ENCODE measurements at regions not wholly inside any gene's neighbourhood (a gene's known extent, or its start where the extent isn't known, plus 50 kb on each side); places are given as distances from the start of the nearest gene placed in this dataset.

DNA sequence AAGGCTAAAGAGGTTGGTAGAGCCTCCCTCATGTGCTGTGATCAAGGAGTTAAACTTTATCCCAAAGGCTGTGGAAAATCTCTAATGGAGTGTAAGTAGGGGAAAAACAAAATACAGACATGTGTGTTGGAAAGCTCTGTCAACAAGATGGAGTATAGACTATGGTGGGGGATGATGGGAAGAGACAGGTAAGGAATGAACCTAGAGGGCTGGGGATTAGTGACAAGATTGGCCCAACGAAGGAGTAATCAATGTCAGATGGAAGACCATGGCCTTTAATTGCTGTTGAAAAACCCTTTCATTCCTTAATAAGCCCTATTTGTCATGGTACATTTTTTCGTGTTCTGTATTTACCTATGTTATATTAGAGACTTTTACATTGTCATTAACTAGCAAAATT, 278.6 kb downstream of the SQOR start:
- Histone ChIP-seq H3K4me3 (ENCODE audit: low read length) (no peak overlapping the region), H3K27me3 (ENCODE audit: control insufficient read depth in 2 of 2, insufficient read depth in 2 of 2, low read length in 2 of 2) (no peaks in the 10 kb centered on the region), H3K9me3 (ENCODE audit: control insufficient read depth in 2 of 3, low read length in 3 of 3) (no peaks in the 10 kb centered on the region), H3K27ac (ENCODE audit: low read depth, low read length) (no peak overlapping the region), H3K36me3 (ENCODE audit: control insufficient read depth in 2 of 3, insufficient read depth in 3 of 3, low read length in 3 of 3) (no peaks in the 10 kb centered on the region), H3K4me1 (ENCODE audit: control insufficient read depth in 2 of 2, insufficient read depth in 2 of 2, low read length in 2 of 2) (no peaks in the 10 kb centered on the region)
- DNase-seq (no peak), ATAC-seq (no peak)
- H3K4me3 Mint-ChIP-seq: no peak overlapping the region
- H3K36me3 Mint-ChIP-seq: no peaks in the 10 kb centered on the region
- H3K27ac Mint-ChIP-seq: no peak overlapping the region
- no peaks in the 10 kb centered on the region for H3K4me1 Mint-ChIP-seq
- ChIA-PET CTCF (no interaction called here), POLR2A (no interaction called here)
- intact Hi-C loops (cut with micrococcal nuclease): no loop called here
- H3K27me3 Mint-ChIP-seq: peaks cover 0 to 18% (median 5%) of the 10 kb centered on the region in 5 donors
- H3K9me3 Mint-ChIP-seq: peaks cover 0 to 20% (median 6%) of the 10 kb centered on the region in 11 donors

- Mint-ChIP-seq H3K27ac (no peak overlapping the region), H3K36me3 (no peaks in the 10 kb centered on the region), H3K4me1 (no peaks in the 10 kb centered on the region), H3K4me3 (no peak overlapping the region), H3K27me3 (peaks cover 0 to 19% (median 5%) of the 10 kb centered on the region in 5 donors), H3K9me3 (peaks cover 0 to 13% (median 4%) of the 10 kb centered on the region in 11 donors)
- ATAC-seq (no peak), DNase-seq (no peak)
- ChIA-PET CTCF (no interaction called here), POLR2A (no interaction called here)
- H3K27me3 ChIP-seq (ENCODE audit: control insufficient read depth in 2 of 2, insufficient read depth in 2 of 2, low read length in 2 of 2): no peaks in the 10 kb centered on the region
- H3K4me3 ChIP-seq (ENCODE audit: low read length): no peak overlapping the region
- H3K36me3 ChIP-seq (ENCODE audit: control insufficient read depth in 2 of 3, insufficient read depth in 3 of 3, low read length in 3 of 3): no peaks in the 10 kb centered on the region
- H3K27ac ChIP-seq (ENCODE audit: low read depth, low read length): no peak overlapping the region
- intact Hi-C loops (cut with micrococcal nuclease): no loop called here
- no peaks in the 10 kb centered on the region for H3K4me1 ChIP-seq (ENCODE audit: control insufficient read depth in 2 of 2, insufficient read depth in 2 of 2, low read length in 2 of 2)
- H3K9me3 ChIP-seq (ENCODE audit: control insufficient read depth in 2 of 3, low read length in 3 of 3): no peaks in the 10 kb centered on the region
These were observed 279.6 kb downstream of the SQOR start for GRCh38 chr15:45914425-45914824.

- Mint-ChIP-seq H3K9me3 (peaks cover 0 to 7% (median 0%) of the 10 kb centered on the region in 11 donors), H3K27me3 (peaks cover 0 to 25% (median 5%) of the 10 kb centered on the region in 5 donors), H3K4me3 (no peak overlapping the region), H3K4me1 (no peaks in the 10 kb centered on the region), H3K27ac (no peak overlapping the region), H3K36me3 (no peaks in the 10 kb centered on the region)
- Histone ChIP-seq H3K27ac (ENCODE audit: low read depth, low read length) (no peak overlapping the region), H3K9me3 (ENCODE audit: control insufficient read depth in 2 of 3, low read length in 3 of 3) (no peaks in the 10 kb centered on the region), H3K36me3 (ENCODE audit: control insufficient read depth in 2 of 3, insufficient read depth in 3 of 3, low read length in 3 of 3) (no peaks in the 10 kb centered on the region), H3K27me3 (ENCODE audit: control insufficient read depth in 2 of 2, insufficient read depth in 2 of 2, low read length in 2 of 2) (no peaks in the 10 kb centered on the region), H3K4me1 (ENCODE audit: control insufficient read depth in 2 of 2, insufficient read depth in 2 of 2, low read length in 2 of 2) (no peaks in the 10 kb centered on the region), H3K4me3 (ENCODE audit: low read length) (no peak overlapping the region)
- DNase-seq: no peak
- intact Hi-C loops (cut with micrococcal nuclease): no loop called here
- ChIA-PET CTCF (no interaction called here), POLR2A (no interaction called here)
- no peak for ATAC-seq
These were observed 284.0 kb downstream of the SQOR start for GRCh38 chr15:45918839-45919238.

DNA sequence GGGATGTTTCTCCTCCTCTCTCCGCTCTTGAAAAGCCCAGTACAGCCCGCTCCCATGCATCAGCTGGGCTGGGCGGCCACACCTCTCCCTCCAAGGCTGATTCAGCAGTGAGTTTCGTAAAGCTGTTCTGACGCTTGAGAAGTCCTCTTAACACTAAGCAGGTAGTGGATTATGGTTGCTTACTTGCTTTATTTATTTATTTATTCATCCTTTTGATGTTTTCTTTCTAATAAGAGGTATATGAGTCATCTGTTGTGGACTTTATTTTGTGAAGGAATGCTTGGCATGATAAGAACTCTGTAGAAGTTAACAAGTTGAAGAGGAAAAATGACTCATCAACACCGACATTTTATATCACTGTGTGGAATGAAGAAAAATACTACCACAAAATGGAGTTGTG, 285.0 kb downstream of the SQOR start:
- H3K4me3 ChIP-seq (ENCODE audit: low read length): no peak overlapping the region
- no peak overlapping the region for H3K27ac ChIP-seq (ENCODE audit: low read depth, low read length)
- peaks cover 0 to 7% (median 0%) of the 10 kb centered on the region in 11 donors for H3K9me3 Mint-ChIP-seq
- intact Hi-C loops (cut with micrococcal nuclease): no loop called here
- H3K36me3 ChIP-seq (ENCODE audit: control insufficient read depth in 2 of 3, insufficient read depth in 3 of 3, low read length in 3 of 3): no peaks in the 10 kb centered on the region
- H3K4me1 ChIP-seq (ENCODE audit: control insufficient read depth in 2 of 2, insufficient read depth in 2 of 2, low read length in 2 of 2): no peaks in the 10 kb centered on the region
- H3K4me1 Mint-ChIP-seq: no peaks in the 10 kb centered on the region
- H3K4me3 Mint-ChIP-seq: no peak overlapping the region
- no peaks in the 10 kb centered on the region for H3K27me3 ChIP-seq (ENCODE audit: control insufficient read depth in 2 of 2, insufficient read depth in 2 of 2, low read length in 2 of 2)
- no peaks in the 10 kb centered on the region for H3K9me3 ChIP-seq (ENCODE audit: control insufficient read depth in 2 of 3, low read length in 3 of 3)
- ChIA-PET CTCF (no interaction called here), POLR2A (no interaction called here)
- H3K27me3 Mint-ChIP-seq: peaks cover 0 to 25% (median 5%) of the 10 kb centered on the region in 5 donors
- H3K36me3 Mint-ChIP-seq: no peaks in the 10 kb centered on the region
- no peak for ATAC-seq
- no peak overlapping the region for H3K27ac Mint-ChIP-seq
- no peak for DNase-seq

DNA sequence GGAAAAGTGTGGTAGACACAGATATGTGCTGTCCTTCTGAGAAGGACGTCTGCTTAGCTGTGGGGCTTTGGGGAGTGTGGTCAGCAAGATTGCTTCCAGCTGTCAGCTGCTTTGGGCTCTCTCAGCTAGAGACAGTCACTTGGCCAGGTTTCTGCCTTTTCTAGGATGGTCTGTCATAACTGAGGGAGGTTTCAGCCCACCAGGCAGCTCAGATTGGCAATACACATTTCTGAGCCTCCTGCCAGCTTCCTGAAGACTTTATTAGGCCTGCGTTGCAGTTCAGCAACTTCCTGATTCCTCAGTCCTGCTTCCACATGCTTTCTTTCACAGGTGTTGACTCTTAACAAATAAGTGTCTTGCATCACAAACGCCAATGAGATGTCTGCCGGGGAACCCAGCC, 286.5 kb downstream of the SQOR start:
- H3K9me3 Mint-ChIP-seq: peaks cover 0 to 4% (median 0%) of the 10 kb centered on the region in 11 donors
- Histone ChIP-seq H3K27ac (ENCODE audit: low read depth, low read length) (no peak overlapping the region), H3K9me3 (ENCODE audit: control insufficient read depth in 2 of 3, low read length in 3 of 3) (no peaks in the 10 kb centered on the region), H3K4me3 (ENCODE audit: low read length) (no peak overlapping the region), H3K27me3 (ENCODE audit: control insufficient read depth in 2 of 2, insufficient read depth in 2 of 2, low read length in 2 of 2) (no peaks in the 10 kb centered on the region), H3K36me3 (ENCODE audit: control insufficient read depth in 2 of 3, insufficient read depth in 3 of 3, low read length in 3 of 3) (no peaks in the 10 kb centered on the region), H3K4me1 (ENCODE audit: control insufficient read depth in 2 of 2, insufficient read depth in 2 of 2, low read length in 2 of 2) (no peaks in the 10 kb centered on the region)
- H3K27ac Mint-ChIP-seq: no peak overlapping the region
- DNase-seq (no peak), ATAC-seq (no peak)
- peaks cover 0 to 21% (median 7%) of the 10 kb centered on the region in 5 donors for H3K27me3 Mint-ChIP-seq
- H3K4me1 Mint-ChIP-seq: peaks cover 0 to 2% (median 0%) of the 10 kb centered on the region in 7 donors
- H3K36me3 Mint-ChIP-seq: no peaks in the 10 kb centered on the region
- H3K4me3 Mint-ChIP-seq: no peak overlapping the region
- ChIA-PET POLR2A (no interaction called here), CTCF (no interaction called here)
- intact Hi-C loops (cut with micrococcal nuclease): no loop called here

GRCh38 chr15:45921978-45922377, 287.1 kb downstream of the SQOR start:
- ChIA-PET POLR2A (no interaction called here), CTCF (no interaction called here)
- Mint-ChIP-seq H3K36me3 (no peaks in the 10 kb centered on the region), H3K4me3 (no peak overlapping the region), H3K9me3 (peaks cover 0 to 6% (median 0%) of the 10 kb centered on the region in 11 donors), H3K27me3 (peaks cover 0 to 15% (median 7%) of the 10 kb centered on the region in 5 donors), H3K27ac (no peak overlapping the region), H3K4me1 (peaks cover 0 to 2% (median 0%) of the 10 kb centered on the region in 7 donors)
- DNase-seq: no peak
- Histone ChIP-seq H3K27me3 (ENCODE audit: control insufficient read depth in 2 of 2, insufficient read depth in 2 of 2, low read length in 2 of 2) (no peaks in the 10 kb centered on the region), H3K36me3 (ENCODE audit: control insufficient read depth in 2 of 3, insufficient read depth in 3 of 3, low read length in 3 of 3) (no peaks in the 10 kb centered on the region), H3K27ac (ENCODE audit: low read depth, low read length) (no peak overlapping the region), H3K4me3 (ENCODE audit: low read length) (no peak overlapping the region), H3K4me1 (ENCODE audit: control insufficient read depth in 2 of 2, insufficient read depth in 2 of 2, low read length in 2 of 2) (no peaks in the 10 kb centered on the region), H3K9me3 (ENCODE audit: control insufficient read depth in 2 of 3, low read length in 3 of 3) (no peaks in the 10 kb centered on the region)
- no peak for ATAC-seq
- intact Hi-C loops (cut with micrococcal nuclease): no loop called here

GRCh38 chr15:45941367-45941766, 306.5 kb downstream of the SQOR start:
- intact Hi-C loops (cut with micrococcal nuclease): no loop called here

More at GRCh38 chr15:45941367-45941766, 306.5 kb downstream of the SQOR start:
- H3K27ac ChIP-seq (ENCODE audit: low read depth, low read length): no peak overlapping the region
- CTCF ChIA-PET: no interaction called here
- Mint-ChIP-seq H3K36me3 (peaks cover 0 to 4% (median 0%) of the 10 kb centered on the region in 5 donors), H3K27ac (no peak overlapping the region), H3K4me1 (no peaks in the 10 kb centered on the region), H3K9me3 (peaks cover 0 to 6% (median 3%) of the 10 kb centered on the region in 11 donors), H3K27me3 (peaks cover 0 to 21% (median 8%) of the 10 kb centered on the region in 5 donors), H3K4me3 (no peak overlapping the region)
- H3K4me1 ChIP-seq (ENCODE audit: control insufficient read depth in 2 of 2, insufficient read depth in 2 of 2, low read length in 2 of 2): no peaks in the 10 kb centered on the region
- POLR2A ChIA-PET: no interaction called here
- no peaks in the 10 kb centered on the region for H3K36me3 ChIP-seq (ENCODE audit: control insufficient read depth in 2 of 3, insufficient read depth in 3 of 3, low read length in 3 of 3)
- no peak for ATAC-seq
- no peak overlapping the region for H3K4me3 ChIP-seq (ENCODE audit: low read length)
- no peaks in the 10 kb centered on the region for H3K27me3 ChIP-seq (ENCODE audit: control insufficient read depth in 2 of 2, insufficient read depth in 2 of 2, low read length in 2 of 2)
- H3K9me3 ChIP-seq (ENCODE audit: control insufficient read depth in 2 of 3, low read length in 3 of 3): no peaks in the 10 kb centered on the region
- DNase-seq: no peak

All from naive thymus-derived CD4-positive, alpha-beta T cell (primary cell).